ENCODE measurements at regions not wholly inside any gene's neighbourhood (a gene's known extent, or its start where the extent isn't known, plus 50 kb on each side); places are given as distances from the start of the nearest gene placed in this dataset.

- H3F3A ChIP-seq (ENCODE audit: insufficient read depth): peaks cover 13% of the 10 kb centered on the region
- no peak for TF ChIP-seq EZH2 (IDR thresholded peaks at IDR 0.05; ENCODE audit: insufficient read depth, poor library complexity, severe bottlenecking)
- TF ChIP-seq EZH2phosphoT487 (IDR thresholded peaks at IDR 0.05; ENCODE audit: insufficient read depth, low read depth): no peak
- H3K9me3 ChIP-seq (ENCODE audit: low read depth): no peaks in the 10 kb centered on the region
- no peak overlapping the region for H3K9ac ChIP-seq
- H3K4me2 ChIP-seq (ENCODE audit: unreplicated experiment): no peak overlapping the region
- H3K79me2 ChIP-seq (ENCODE audit: insufficient read depth): no peaks in the 10 kb centered on the region
- no peak overlapping the region for H2AFZ ChIP-seq
- no peaks in the 10 kb centered on the region for H4K20me1 ChIP-seq (ENCODE audit: insufficient read depth)
- no peak overlapping the region for H3K4me3 ChIP-seq
- no peaks in the 10 kb centered on the region for H3K36me3 ChIP-seq (ENCODE audit: low read depth)
- in situ Hi-C loops (cut with MboI): no loop called here
- WGBS, 2 experiments (ENCODE audit: low coverage in 1 of 2, low lambda C conversion rate in 2 of 2, missing lambda C conversion rate in 2 of 2): 88 to 91% methylated on average over 7 of the region's 7 CpGs
- peaks cover 13% of the 10 kb centered on the region for H3K4me1 ChIP-seq (ENCODE audit: insufficient read depth)
- H3K9me2 ChIP-seq (ENCODE audit: insufficient read depth): no peaks in the 10 kb centered on the region
- DNase-seq: no peak
- no peaks in the 10 kb centered on the region for H3K27me3 ChIP-seq (replicated peaks; ENCODE audit: insufficient read depth)
- H3K27ac ChIP-seq: no peak overlapping the region
Measured at GRCh38 chr1:224535641-224536040, 80.5 kb upstream of the CNIH3 start.

DNA sequence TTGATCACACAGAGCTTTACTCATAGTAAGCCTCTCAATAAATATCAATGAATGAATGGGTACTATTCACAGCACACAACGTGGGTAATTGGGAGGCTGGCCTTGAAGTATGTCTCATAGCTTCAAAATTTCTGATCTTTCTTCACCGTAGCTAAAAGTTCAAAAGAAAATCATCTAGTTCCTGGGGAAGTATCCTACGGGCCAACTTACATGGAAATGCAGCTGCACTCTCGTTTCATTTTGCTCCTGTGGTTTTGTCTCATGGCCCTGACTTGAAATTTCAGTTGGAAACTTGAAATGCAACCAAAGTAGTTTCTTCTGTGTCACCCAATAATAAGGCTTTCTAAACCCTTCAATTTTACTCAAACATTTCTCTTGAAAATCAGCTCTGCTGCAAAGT lies 76.1 kb upstream of the CNIH3 start:
- Histone ChIP-seq H3K27ac (no peak overlapping the region), H3K4me2 (ENCODE audit: unreplicated experiment) (peak overlapping the region; percentile 69), H3K9ac (no peak overlapping the region), H3K36me3 (ENCODE audit: low read depth) (no peaks in the 10 kb centered on the region), H3K9me3 (ENCODE audit: low read depth) (no peaks in the 10 kb centered on the region), H3K4me3 (peak overlapping the region; percentile 21), H2AFZ (peak overlapping the region; percentile 61), H3K27me3 (replicated peaks; ENCODE audit: insufficient read depth) (no peaks in the 10 kb centered on the region), H3K4me1 (ENCODE audit: insufficient read depth) (peaks cover 56% of the 10 kb centered on the region), H3K9me2 (ENCODE audit: insufficient read depth) (no peaks in the 10 kb centered on the region), H3K79me2 (ENCODE audit: insufficient read depth) (no peaks in the 10 kb centered on the region), H4K20me1 (ENCODE audit: insufficient read depth) (no peaks in the 10 kb centered on the region), H3F3A (ENCODE audit: insufficient read depth) (peaks cover 48% of the 10 kb centered on the region)
- DNase-seq: peak; percentile 51
- in situ Hi-C loops (cut with MboI): no loop called here
- 7 to 13% methylated on average over 4 of the region's 4 CpGs for WGBS, 2 experiments (ENCODE audit: low coverage in 1 of 2, low lambda C conversion rate in 2 of 2, missing lambda C conversion rate in 2 of 2)
- no peak for TF ChIP-seq EZH2phosphoT487 (IDR thresholded peaks at IDR 0.05; ENCODE audit: insufficient read depth, low read depth)
- TF ChIP-seq EZH2 (IDR thresholded peaks at IDR 0.05; ENCODE audit: insufficient read depth, poor library complexity, severe bottlenecking): no peak

GRCh38 chr1:224540535-224540934 lies 75.6 kb upstream of the CNIH3 start:
- no peak for DNase-seq
- H3K79me2 ChIP-seq (ENCODE audit: insufficient read depth): no peaks in the 10 kb centered on the region
- H3K9me3 ChIP-seq (ENCODE audit: low read depth): no peaks in the 10 kb centered on the region
- no peak overlapping the region for H2AFZ ChIP-seq
- peaks cover 53% of the 10 kb centered on the region for H3F3A ChIP-seq (ENCODE audit: insufficient read depth)
- H3K4me1 ChIP-seq (ENCODE audit: insufficient read depth): peaks cover 60% of the 10 kb centered on the region
- H3K9me2 ChIP-seq (ENCODE audit: insufficient read depth): no peaks in the 10 kb centered on the region
- H3K4me3 ChIP-seq: no peak overlapping the region
- H4K20me1 ChIP-seq (ENCODE audit: insufficient read depth): no peaks in the 10 kb centered on the region
- 94 to 98% methylated on average over 1 of the region's 1 CpG for WGBS, 2 experiments (ENCODE audit: low coverage in 1 of 2, low lambda C conversion rate in 2 of 2, missing lambda C conversion rate in 2 of 2)
- in situ Hi-C loops (cut with MboI): no loop called here
- TF ChIP-seq EZH2 (IDR thresholded peaks at IDR 0.05; ENCODE audit: insufficient read depth, poor library complexity, severe bottlenecking): no peak
- TF ChIP-seq EZH2phosphoT487 (IDR thresholded peaks at IDR 0.05; ENCODE audit: insufficient read depth, low read depth): no peak
- no peak overlapping the region for H3K27ac ChIP-seq
- no peaks in the 10 kb centered on the region for H3K27me3 ChIP-seq (replicated peaks; ENCODE audit: insufficient read depth)
- H3K9ac ChIP-seq: no peak overlapping the region
- peak overlapping the region; percentile 69 for H3K4me2 ChIP-seq (ENCODE audit: unreplicated experiment)
- no peaks in the 10 kb centered on the region for H3K36me3 ChIP-seq (ENCODE audit: low read depth)

- H3K4me2 ChIP-seq (ENCODE audit: unreplicated experiment): no peak overlapping the region
- H3K9me2 ChIP-seq (ENCODE audit: insufficient read depth): no peaks in the 10 kb centered on the region
- H4K20me1 ChIP-seq (ENCODE audit: insufficient read depth): no peaks in the 10 kb centered on the region
- WGBS, 2 experiments (ENCODE audit: low coverage in 1 of 2, low lambda C conversion rate in 2 of 2, missing lambda C conversion rate in 2 of 2): 52 to 58% methylated on average over 3 of the region's 3 CpGs
- no peaks in the 10 kb centered on the region for H3K9me3 ChIP-seq (ENCODE audit: low read depth)
- no peaks in the 10 kb centered on the region for H3K79me2 ChIP-seq (ENCODE audit: insufficient read depth)
- H3K9ac ChIP-seq: no peak overlapping the region
- peaks cover 53% of the 10 kb centered on the region for H3F3A ChIP-seq (ENCODE audit: insufficient read depth)
- in situ Hi-C loops (cut with MboI): no loop called here
- H3K36me3 ChIP-seq (ENCODE audit: low read depth): no peaks in the 10 kb centered on the region
- H3K4me3 ChIP-seq: no peak overlapping the region
- H2AFZ ChIP-seq: no peak overlapping the region
- no peak for TF ChIP-seq EZH2 (IDR thresholded peaks at IDR 0.05; ENCODE audit: insufficient read depth, poor library complexity, severe bottlenecking)
- no peak for TF ChIP-seq EZH2phosphoT487 (IDR thresholded peaks at IDR 0.05; ENCODE audit: insufficient read depth, low read depth)
- H3K27me3 ChIP-seq (replicated peaks; ENCODE audit: insufficient read depth): no peaks in the 10 kb centered on the region
- peaks cover 60% of the 10 kb centered on the region for H3K4me1 ChIP-seq (ENCODE audit: insufficient read depth)
- no peak for DNase-seq
- no peak overlapping the region; the same call in 1 of the 2 replicates for H3K27ac ChIP-seq
Measured at GRCh38 chr1:224541072-224541790, 74.9 kb upstream of the CNIH3 start.

Data from GM23248 (cell line).